ENCODE measurements at regions not wholly inside any gene's neighbourhood (a gene's known extent, or its start where the extent isn't known, plus 50 kb on each side); places are given as distances from the start of the nearest gene placed in this dataset.

GRCh38 chr5:101995585-101995984, 300.5 kb downstream of the SLCO4C1 start:
- no peak overlapping the region for H3K4me3 ChIP-seq
- WGBS (ENCODE audit: insufficient coverage, low coverage, missing lambda C conversion rate) = 0% methylated on average over 2 of the region's 2 CpGs
- no peak overlapping the region for H2AFZ ChIP-seq (ENCODE audit: low read depth, low read length)
- no peak overlapping the region for H3K9ac ChIP-seq (ENCODE audit: insufficient read depth in 1 of 2, low read depth in 2 of 2, low read length in 2 of 2)
- ChIA-PET POLR2A (no interaction called here), CTCF (ENCODE audit: low intra/inter-chr PET ratio) (no interaction called here)
- in situ Hi-C loops (cut with MboI) = no loop called here
- H3K36me3 ChIP-seq (ENCODE audit: control insufficient read depth, insufficient read depth, low read length) = no peaks in the 10 kb centered on the region
- no peaks in the 10 kb centered on the region for H3K4me1 ChIP-seq (replicated peaks in 1 of 2; ENCODE audit: control insufficient read depth in 2 of 2, insufficient read depth in 2 of 2, low read length in 2 of 2)
- DNase-seq (ENCODE audit: extremely low read depth in 1 of 4, low spot score in 3 of 4) (no peak), FAIRE-seq (no peak), ATAC-seq (no peak)
- no peaks in the 10 kb centered on the region for H3K9me1 ChIP-seq (ENCODE audit: control insufficient read depth, insufficient read depth, low read length)
- BruUV-seq (replicated peaks) = no TSS peak
- H3K27ac ChIP-seq (ENCODE audit: extremely low read depth, low read depth, low read length) = no peak overlapping the region
- no peaks in the 10 kb centered on the region for H3K9me3 ChIP-seq (replicated peaks; ENCODE audit: control insufficient read depth, insufficient read depth, low read depth, low read length)
- H3K4me2 ChIP-seq (ENCODE audit: insufficient read depth, low read length) = no peak overlapping the region
- no peaks in the 10 kb centered on the region for H3K79me2 ChIP-seq (ENCODE audit: control insufficient read depth, insufficient read depth, low read length)
- no peaks in the 10 kb centered on the region for H3K27me3 ChIP-seq (ENCODE audit: control insufficient read depth in 2 of 2, insufficient read depth in 2 of 2, low read length in 2 of 2)
- no peaks in the 10 kb centered on the region for H4K20me1 ChIP-seq (replicated peaks; ENCODE audit: control insufficient read depth, insufficient read depth, low read length)
- intact Hi-C loops (cut with micrococcal nuclease) = no loop called here
- TF ChIP-seq CXXC5 (CRISPR knock-in tag; IDR thresholded peaks at IDR 0.05) = no peak
- TF ChIP-seq GABPB1 (CRISPR knock-in tag; IDR thresholded peaks at IDR 0.05) = no peak
- TF ChIP-seq RFX5 (IDR thresholded peaks at IDR 0.05; ENCODE audit: low read depth, low read length) = no peak
- no peak for TF ChIP-seq GTF2A2 (tag; IDR thresholded peaks at IDR 0.05)
- no peak for TF ChIP-seq KLF10 (CRISPR knock-in tag; IDR thresholded peaks at IDR 0.05)
- TF ChIP-seq RHOXF2B (CRISPR knock-in tag; conservative IDR thresholded peaks at IDR 0.05) = no peak
- no peak for TF ChIP-seq FOXK1 (CRISPR knock-in tag; IDR thresholded peaks at IDR 0.05; ENCODE audit: borderline replicate concordance)
- TF ChIP-seq CREB3 (tag; conservative IDR thresholded peaks at IDR 0.05; ENCODE audit: low read depth) = no peak
- no peak for TF ChIP-seq PURB (CRISPR knock-in tag; IDR thresholded peaks at IDR 0.05; ENCODE audit: low read depth)
- no peak for TF ChIP-seq ZBTB34 (CRISPR knock-in tag; IDR thresholded peaks at IDR 0.05)
- TF ChIP-seq NBN (IDR thresholded peaks at IDR 0.05; ENCODE audit: low read depth) = no peak
- TF ChIP-seq MAFF (IDR thresholded peaks at IDR 0.05; ENCODE audit: low read length) = no peak
- no peak for TF ChIP-seq TAL1 (IDR thresholded peaks at IDR 0.05)
- no peak for TF ChIP-seq ZBTB40 (IDR thresholded peaks at IDR 0.05)
- no peak for TF ChIP-seq ZBTB40 (CRISPR knock-in tag; IDR thresholded peaks at IDR 0.05)

Data from K562 (cell line).